GM19438 (cell line): ENCODE measurements at regions not wholly inside any gene's neighbourhood (a gene's known extent, or its start where the extent isn't known, plus 50 kb on each side); places are given as distances from the start of the nearest gene placed in this dataset.
"Not testable (repeated sequence)": the region's sequence is repeated elsewhere in the genome, so short reads cannot be mapped to it uniquely, and the experiment has no call there.

Experiments used
- ATAC-seq: cut with Tn5 transposase; IDR thresholded peaks from one replicate; pipeline ENCODE4 v1.9.1; 2021; ENCODE audit warnings: low read depth; ENCODE audit not compliant: unreplicated experiment

DNA sequence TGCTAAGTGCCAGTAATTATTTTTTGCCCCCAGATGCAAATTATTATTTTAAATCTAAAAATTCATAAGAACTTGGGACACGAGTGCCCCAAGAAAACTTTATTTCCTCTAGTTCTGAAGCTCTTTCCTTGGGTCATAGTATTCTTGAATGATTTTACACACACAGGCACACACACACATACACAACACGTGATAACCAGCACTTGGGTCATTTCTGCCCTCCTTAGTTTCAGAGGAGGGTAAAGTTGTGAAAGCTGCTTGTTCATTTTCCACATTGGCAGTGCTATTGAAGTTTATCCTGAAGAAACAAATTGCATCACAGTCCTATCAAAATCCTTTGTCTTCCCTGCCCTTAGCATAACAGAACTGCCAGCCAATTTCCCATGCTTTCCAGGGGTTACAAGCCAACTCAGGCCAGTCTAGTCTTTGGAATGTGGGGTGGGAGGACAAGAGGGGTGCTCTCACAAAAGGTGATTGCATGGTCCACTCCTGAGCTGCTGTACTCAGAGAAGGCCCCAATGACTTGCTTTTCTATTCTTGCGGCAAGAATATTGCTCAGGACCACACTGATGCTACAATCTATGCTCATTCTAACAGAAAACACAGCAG lies 98.5 kb upstream of the POGK start:
- ATAC-seq = no peak

DNA sequence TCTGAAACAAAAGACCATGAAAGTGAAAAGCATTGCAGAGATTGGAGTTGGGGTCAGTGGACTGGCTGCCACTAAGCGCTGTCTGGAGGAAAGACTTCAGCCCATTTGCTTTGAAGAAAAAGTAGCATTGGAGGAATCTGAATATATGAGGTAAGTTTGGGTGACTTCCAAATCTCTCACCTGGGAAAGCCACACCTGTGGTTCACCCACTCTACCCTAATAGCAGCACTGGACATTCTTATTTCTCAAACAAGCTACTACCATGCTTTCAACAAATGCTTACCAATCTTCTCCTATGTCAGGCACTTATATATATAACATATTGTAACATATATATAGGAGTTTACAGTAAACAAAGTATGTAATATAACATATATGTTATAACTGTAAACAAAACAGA lies 76.0 kb upstream of the POGK start:
- no peak for ATAC-seq

DNA sequence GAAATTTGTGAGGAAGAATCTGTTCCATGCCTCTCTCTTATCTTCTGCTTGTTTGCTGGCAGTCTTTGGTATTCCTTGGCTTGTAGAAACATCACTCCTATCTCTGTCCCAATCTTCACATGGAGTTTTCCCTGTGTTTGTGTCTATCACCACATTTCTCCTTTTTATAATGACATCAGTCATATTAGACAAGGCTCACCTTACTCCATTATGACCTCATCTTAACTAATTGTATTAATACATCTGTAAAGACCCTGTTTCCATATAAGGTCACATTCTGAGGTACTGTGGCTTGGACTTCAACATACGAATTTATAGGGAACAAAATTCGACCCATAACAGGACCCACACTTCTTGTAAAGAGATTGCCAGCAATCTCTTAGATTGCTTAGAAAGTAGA lies 72.3 kb upstream of the POGK start:
- no peak for ATAC-seq

DNA sequence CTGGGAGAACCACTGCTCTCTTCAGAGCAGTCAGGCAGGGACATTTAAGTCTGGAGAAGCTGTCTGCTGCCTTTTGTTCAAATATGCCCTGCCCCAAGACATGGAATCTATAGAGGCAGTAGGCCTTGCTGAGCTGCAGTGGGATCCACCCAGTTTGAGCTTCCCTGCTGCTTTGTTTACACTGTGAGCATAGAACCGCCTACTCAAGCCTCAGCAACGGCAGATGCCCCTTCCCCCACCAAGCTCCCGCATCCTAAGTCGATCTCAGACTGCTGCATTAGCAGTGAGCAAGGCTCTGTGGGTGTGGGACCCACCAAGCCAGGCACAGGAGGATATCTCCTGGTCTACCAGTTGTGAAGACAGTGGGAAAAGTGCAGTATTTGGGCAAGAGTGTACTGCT lies 54.6 kb upstream of the POGK start:
- not testable (repeated sequence) for ATAC-seq

DNA sequence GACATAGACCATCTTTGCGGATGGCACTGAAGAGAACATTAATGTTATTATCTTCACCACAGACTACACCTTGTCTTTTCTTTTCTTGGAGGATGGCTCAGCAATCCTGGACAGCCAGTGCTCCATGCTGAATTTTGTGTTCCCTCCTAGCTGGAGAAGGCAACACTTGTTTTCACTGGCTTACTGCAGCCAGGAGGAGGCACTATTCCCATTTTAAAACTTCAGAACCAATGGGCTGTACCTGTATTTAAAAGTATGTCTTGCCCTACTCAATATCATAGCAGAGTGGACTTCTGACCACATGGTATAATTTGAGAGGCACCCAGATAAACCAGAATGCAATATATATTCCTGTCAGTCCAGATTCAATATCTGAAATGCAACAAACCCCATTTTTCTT lies 53.3 kb upstream of the POGK start:
- no peak for ATAC-seq

DNA sequence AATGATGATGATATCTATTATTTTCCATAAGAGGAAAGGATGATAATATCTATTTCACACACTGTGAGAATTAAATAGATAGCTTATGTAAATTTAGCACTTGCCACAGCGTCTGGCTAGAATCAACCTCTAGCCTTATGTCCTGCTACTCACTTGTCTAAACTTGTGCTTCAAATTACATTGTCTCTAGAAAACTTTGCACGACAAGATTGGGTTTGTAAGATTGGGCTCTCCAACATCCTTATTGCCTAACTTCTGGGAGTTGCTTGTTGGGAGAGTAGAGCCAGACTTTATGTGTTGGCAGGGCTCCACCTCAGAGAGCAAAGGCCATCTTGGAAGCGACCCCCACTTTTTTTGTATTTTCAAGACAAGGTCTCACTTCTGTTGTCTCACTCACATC lies 50.0 kb upstream of the POGK start:
- no peak for ATAC-seq
